Thyroid gland (tissue), 4 donors: ENCODE measurements at regions not wholly inside any gene's neighbourhood (a gene's known extent, or its start where the extent isn't known, plus 50 kb on each side); places are given as distances from the start of the nearest gene placed in this dataset.
A peak's percentile ranks its signal among the peaks of the same experiment; 100 is the strongest.
"Not testable (repeated sequence)": the region's sequence is repeated elsewhere in the genome, so short reads cannot be mapped to it uniquely, and the experiment has no call there.

Source experiments
- DNase-seq, 2 donors: peaks; one replicate each; pipeline ENCODE4 v3.0.0-alpha.2; 2019
- H3K27ac ChIP-seq, 3 donors: fragments of 200-600 bp; sonication (generic); 1 replicate in 2 of 3; 2 replicates in 1 of 3; pipeline ENCODE4 v1.5.1; 2016 to 2019; ENCODE audit warnings: mild to moderate bottlenecking in 1 of 3, moderate library complexity in 1 of 3
- H3K27me3 ChIP-seq: fragments of 200-600 bp; sonication (generic); one replicate; pipeline ENCODE4 v1.5.1; 2019
- H3K36me3 ChIP-seq, 2 donors: fragments of 200-600 bp; sonication (generic); one replicate each; pipeline ENCODE4 v1.5.1; 2016 to 2019
- H3K4me1 ChIP-seq, 2 donors: fragments of 200-600 bp; sonication (generic); one replicate each; pipeline ENCODE4 v1.5.1; 2017 to 2019
- H3K4me3 ChIP-seq, 3 donors: fragments of 200-600 bp; sonication (generic); replicated peaks in 1 of 3; 1 replicate in 2 of 3; 2 replicates in 1 of 3; pipeline ENCODE4 v1.5.1; 2016; ENCODE audit warnings: mild to moderate bottlenecking in 1 of 3
- H3K9me3 ChIP-seq: fragments of 200-600 bp; sonication (generic); one replicate; pipeline ENCODE4 v1.5.1; 2017
- CTCF ChIP-seq, 6 experiments: fragments of 200-600 bp in 3 of 6; fragments of 450-650 bp in 3 of 6; sonication (generic) in 3 of 6; IDR thresholded peaks; one replicate each; pipeline ENCODE4 v1.5.1; 2016 to 2019; ENCODE audit warnings: antibody characterized with exemption in 6 of 6, mild to moderate bottlenecking in 2 of 6, inconsistent platforms in 1 of 6, moderate library complexity in 1 of 6
- POLR2A ChIP-seq, 2 donors: fragments of 450-650 bp; IDR thresholded peaks; one replicate each; pipeline ENCODE4 v1.6.1; 2017; ENCODE audit warnings: antibody characterized with exemption in 2 of 2, mild to moderate bottlenecking in 2 of 2, moderate library complexity in 1 of 2
- WGBS, 2 donors: methylation state at CpG; one replicate each; pipeline ENCODE4 v1.1.5; 2017; 5-methylcytosine and 5-hydroxymethylcytosine counted together
- intact Hi-C: fragments of 100-400 bp; cut with DNase I; formaldehyde crosslinking; loops from one replicate; pipeline ENCODE4 v1.15.1; 2023

- Histone ChIP-seq H3K4me3 (no peak overlapping the region), H3K27ac (no peak overlapping the region), H3K9me3 (no peaks in the 10 kb centered on the region), H3K4me1 (no peaks in the 10 kb centered on the region), H3K27me3 (no peaks in the 10 kb centered on the region), H3K36me3 (no peaks in the 10 kb centered on the region)
- intact Hi-C loops, result no loop called here
- TF ChIP-seq CTCF (IDR thresholded peaks at IDR 0.05) (no peak), POLR2A (IDR thresholded peaks at IDR 0.05) (no peak)
- DNase-seq, result no peak
- 0 to 60% methylated on average over 1 to 2 of the region's 5 CpGs for WGBS, 2 donors
These were observed 133.8 kb upstream of the UBQLN2 start for GRCh38 chrX:56429581-56429980.

- H3K27me3 ChIP-seq, H3K4me1 ChIP-seq, H3K9me3 ChIP-seq, H3K36me3 ChIP-seq, H3K4me3 ChIP-seq, H3K27ac ChIP-seq, intact Hi-C loops, DNase-seq: not testable (repeated sequence)
- 84 to 90% methylated on average over 12 of the region's 12 CpGs for WGBS, 2 donors
These were observed 111.4 kb upstream of the UBQLN2 start for GRCh38 chrX:56451981-56452380.

- Histone ChIP-seq H3K9me3 (no peaks in the 10 kb centered on the region), H3K36me3 (no peaks in the 10 kb centered on the region), H3K4me1 (no peaks in the 10 kb centered on the region), H3K4me3 (no peak overlapping the region), H3K27ac (no peak overlapping the region), H3K27me3 (no peaks in the 10 kb centered on the region)
- TF ChIP-seq POLR2A (IDR thresholded peaks at IDR 0.05), result no peak
- peak in 1 of 6 experiments; percentile 54 for TF ChIP-seq CTCF (IDR thresholded peaks at IDR 0.05)
- intact Hi-C loops, result no loop called here
- no peak for DNase-seq
These were observed 101.0 kb upstream of the UBQLN2 start for GRCh38 chrX:56462389-56462788.

GRCh38 chrX:56468441-56468840 is 95.0 kb upstream of the UBQLN2 start:
- WGBS, 2 donors, result 25% methylated on average over 2 of the region's 2 CpGs; no CpG with 5 or more reads in 1 of the 2 donors
- Histone ChIP-seq H3K36me3 (no peaks in the 10 kb centered on the region), H3K27me3 (no peaks in the 10 kb centered on the region), H3K9me3 (no peaks in the 10 kb centered on the region), H3K4me3 (no peak overlapping the region), H3K27ac (no peak overlapping the region), H3K4me1 (no peaks in the 10 kb centered on the region)
- peak; percentile 61 for DNase-seq
- no peak for TF ChIP-seq CTCF (IDR thresholded peaks at IDR 0.05)
- TF ChIP-seq POLR2A (IDR thresholded peaks at IDR 0.05), result peak in 1 of 2 donors; percentile 29
- intact Hi-C loops, result no loop called here

GRCh38 chrX:56494923-56495322 is 68.5 kb upstream of the UBQLN2 start:
- H3K27ac ChIP-seq, H3K4me1 ChIP-seq, H3K9me3 ChIP-seq, H3K27me3 ChIP-seq, H3K4me3 ChIP-seq, DNase-seq, intact Hi-C loops, H3K36me3 ChIP-seq: not testable (repeated sequence)
- 60 to 100% methylated on average over 1 of the region's 8 CpGs for WGBS, 2 donors

GRCh38 chrX:56498756-56499155 is 64.7 kb upstream of the UBQLN2 start:
- intact Hi-C loops, result no loop called here
- no peak overlapping the region for H3K4me3 ChIP-seq
- WGBS, 2 donors, result no CpG with 5 or more reads among the region's 1 CpG
- no peak overlapping the region for H3K27ac ChIP-seq
- no peak for TF ChIP-seq POLR2A (IDR thresholded peaks at IDR 0.05)
- no peak for TF ChIP-seq CTCF (IDR thresholded peaks at IDR 0.05)
- H3K4me1 ChIP-seq, result peaks cover 3 to 7% of the 10 kb centered on the region in 2 donors
- H3K9me3 ChIP-seq, result no peaks in the 10 kb centered on the region
- no peak for DNase-seq
- H3K36me3 ChIP-seq, result no peaks in the 10 kb centered on the region
- no peaks in the 10 kb centered on the region for H3K27me3 ChIP-seq
